ENCODE measurements at regions not wholly inside any gene's neighbourhood (a gene's known extent, or its start where the extent isn't known, plus 50 kb on each side); places are given as distances from the start of the nearest gene placed in this dataset.
"Not testable (repeated sequence)": the region's sequence is repeated elsewhere in the genome, so short reads cannot be mapped to it uniquely, and the experiment has no call there.

DNA sequence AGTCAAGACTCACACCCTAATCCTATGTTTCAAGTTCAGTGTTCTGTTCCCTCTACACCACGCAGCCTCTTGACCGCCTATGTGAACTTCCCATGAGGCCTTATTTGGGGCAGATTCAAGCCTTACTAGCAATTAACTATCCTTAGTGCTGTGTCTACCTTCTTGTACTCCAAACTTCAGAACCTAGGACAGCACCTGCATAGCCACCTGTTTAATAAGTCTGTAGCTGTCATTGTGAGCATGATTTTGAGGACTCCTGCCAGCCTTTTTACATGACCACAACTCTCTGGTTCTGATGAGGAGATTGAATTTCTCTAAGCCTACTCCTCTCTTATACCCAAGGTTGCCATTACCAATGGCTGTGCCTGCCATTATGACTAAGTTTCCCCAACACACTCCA is 50.8 kb upstream of the PCSK1 start:
- DNase-seq = no peak

DNA sequence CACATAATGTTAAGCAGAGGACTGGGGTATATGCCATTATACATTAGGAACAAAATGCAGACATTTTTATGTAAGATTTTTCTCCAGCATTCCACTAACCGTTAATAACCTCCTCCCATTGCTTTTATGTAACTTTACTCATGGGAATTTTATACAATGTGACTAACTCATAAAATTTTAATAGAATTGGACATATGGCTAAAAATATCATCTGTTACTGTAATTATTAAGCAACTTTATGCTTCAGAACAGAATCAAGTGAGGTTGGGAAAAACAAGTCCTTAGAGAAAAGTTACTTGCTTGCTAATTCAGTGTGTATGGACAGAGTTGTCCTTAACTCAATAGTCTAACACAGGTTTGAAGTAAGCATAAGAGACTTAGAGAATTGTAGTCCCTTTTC is 54.8 kb upstream of the PCSK1 start:
- no peak for DNase-seq

DNA sequence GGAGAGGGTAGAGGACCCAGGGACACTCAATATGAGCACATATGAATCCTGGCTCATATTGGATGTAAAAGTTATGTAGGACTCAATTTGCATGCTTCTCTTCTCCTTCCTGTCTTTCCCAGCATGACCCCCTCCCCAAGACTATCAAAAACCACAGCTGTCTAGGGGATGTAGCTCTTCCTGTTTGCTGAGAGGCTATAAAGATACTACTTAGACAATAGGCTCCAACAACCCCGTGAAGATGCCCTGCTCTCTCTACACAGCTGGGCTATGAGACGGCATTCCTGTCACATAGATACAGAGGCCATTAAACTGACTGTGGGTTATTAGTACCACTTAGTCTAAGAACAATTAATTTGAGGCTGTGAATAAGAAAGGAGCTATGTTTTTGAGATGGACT is 56.5 kb upstream of the PCSK1 start:
- no peak for DNase-seq

DNA sequence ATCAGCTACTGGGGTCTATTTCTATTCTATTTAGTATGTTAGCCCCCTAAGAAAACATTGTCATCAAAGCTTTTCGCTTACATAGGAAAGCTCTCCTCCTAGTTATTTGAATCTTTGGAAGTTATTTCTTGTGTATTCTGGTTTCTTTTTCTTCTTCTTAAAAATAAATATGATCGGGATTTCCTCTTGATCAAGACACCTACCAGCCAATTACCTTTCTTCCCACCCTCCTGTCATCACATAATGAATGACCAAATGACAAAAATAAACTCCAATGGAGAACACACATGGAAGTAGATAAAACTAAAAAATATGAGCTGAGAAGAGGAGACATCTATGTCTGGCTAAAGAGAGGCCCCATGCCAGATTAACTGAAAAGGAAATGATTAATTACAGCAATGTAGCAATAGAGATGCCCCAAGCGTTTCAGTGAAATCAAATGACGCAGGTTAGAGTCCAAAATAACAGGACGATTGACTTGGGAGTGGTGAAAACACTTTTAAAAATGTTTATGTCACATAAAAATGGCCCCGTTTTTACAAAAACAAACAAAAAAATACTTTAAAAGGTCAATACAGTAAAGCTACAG is 59.5 kb upstream of the PCSK1 start:
- no peak for DNase-seq

DNA sequence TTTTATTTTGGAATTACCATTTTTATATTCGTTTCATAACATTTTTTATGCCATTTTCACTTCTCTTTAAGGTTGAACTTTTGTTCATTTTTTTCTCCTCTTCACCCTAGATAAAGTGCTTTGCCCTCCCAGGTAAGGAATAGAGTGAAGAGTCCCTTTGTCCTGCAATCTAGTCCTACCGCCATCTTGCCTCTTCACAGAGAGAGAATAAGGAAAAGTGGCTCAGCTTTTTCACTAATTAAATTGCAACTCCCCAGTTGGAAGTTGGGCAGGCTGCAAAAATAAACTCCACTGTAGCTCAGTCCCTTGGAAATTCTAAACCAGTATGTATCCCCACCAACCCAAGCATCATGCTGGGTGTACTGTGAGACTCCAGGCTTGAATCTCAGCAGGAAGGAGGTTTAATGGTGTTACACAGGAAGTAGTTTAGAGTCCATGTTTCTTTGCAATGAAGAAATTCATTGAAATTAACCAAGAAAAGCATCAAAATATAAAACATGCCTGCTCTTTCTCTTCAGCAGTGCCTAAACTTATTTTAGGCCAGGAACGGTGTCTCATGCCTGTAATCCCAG is 60.3 kb upstream of the PCSK1 start:
- no peak for DNase-seq

DNA sequence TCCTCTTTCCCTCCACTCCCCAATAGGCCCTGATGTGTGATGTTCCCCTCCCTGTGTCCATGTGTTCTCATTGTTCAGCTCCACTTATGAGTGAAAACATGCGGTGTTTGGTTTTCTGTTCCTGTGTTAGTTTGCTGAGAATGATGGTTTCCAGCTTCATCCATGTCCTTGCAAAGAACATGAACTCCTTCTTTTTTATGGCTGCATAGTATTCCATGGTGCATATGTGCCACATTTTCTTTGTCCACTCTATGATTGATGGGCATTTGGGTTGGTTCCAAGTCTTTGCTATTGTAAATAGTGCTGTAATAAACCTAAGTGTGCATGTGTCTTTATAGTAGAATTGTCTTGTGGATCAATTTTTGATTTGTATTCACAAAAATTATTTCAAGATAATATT is 62.4 kb upstream of the PCSK1 start:
- DNase-seq = not testable (repeated sequence)

DNA sequence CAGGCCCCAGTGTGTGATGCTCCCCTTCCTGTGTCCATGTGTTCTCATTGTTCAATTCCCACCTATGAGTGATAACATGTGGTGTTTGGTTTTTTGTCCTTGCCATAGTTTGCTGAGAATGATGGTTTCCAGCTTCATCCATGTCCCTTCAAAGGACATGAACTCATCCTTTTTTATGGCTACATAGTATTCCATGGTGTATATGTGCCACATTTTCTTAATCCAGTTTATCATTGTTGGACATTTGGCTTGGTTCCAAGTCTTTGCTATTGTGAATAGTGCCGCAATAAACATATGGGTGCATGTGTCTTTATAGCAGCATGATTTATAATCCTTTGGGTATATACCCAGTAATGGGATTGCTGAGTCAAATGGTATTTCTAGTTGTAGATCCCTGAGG is 64.0 kb upstream of the PCSK1 start:
- not testable (repeated sequence) for DNase-seq

DNA sequence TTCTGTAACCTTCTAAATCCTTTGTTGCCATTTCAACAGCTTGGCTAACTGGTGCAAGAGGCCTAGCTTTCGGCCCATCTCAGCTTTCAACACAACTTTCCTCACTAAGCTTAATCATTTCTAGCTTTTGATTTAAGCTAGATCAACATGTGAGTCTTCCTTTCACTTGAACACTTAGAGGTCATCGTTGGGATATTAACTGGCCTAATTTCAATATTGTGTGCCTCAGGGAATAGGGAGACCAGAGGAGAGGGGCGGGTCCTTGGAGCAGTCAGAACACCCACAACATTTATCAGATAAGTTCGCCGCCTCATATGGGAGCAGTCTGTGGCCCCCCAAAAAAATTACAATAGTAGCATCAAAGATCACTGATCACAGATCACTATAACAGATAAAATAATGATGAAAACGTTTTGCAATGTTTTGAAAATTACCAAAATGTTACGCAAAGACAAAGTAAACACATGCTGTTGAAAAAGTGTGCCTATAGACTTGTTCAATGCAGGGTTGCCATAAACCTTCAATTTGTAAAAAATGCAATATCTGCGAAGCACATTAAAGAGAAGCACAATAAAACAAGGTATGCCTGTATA is 66.8 kb upstream of the PCSK1 start:
- no peak for DNase-seq

DNA sequence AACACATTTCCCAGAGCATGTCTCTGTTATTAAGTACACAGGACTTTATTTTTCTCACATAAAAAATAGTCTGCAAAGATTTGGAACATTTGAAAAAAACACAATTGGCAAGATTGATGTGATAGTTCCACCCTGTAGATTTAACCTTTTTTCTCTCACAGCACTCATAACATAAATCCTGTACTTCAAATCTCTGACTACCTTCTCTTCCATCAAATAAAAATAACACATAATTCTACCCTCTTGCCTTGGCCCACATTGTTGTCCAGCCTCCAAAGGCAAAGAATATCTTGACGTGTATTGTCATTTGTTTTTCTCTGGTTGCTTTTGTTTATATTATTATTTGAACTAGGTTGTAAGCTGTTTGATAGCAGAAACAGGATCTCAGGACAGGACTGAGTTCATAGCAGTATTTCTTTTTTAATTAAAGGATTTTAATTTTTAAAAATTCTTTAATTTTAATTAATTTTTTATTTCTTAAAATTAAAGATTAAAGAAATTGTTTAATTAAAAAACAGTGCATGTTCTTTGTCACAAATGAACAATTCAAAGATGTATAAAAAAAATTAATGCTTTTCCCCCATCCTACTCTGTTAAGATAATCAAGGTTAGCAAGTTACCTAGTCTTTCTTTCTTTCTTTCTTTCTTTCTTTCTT is 69.1 kb upstream of the PCSK1 start:
- DNase-seq = no peak

DNA sequence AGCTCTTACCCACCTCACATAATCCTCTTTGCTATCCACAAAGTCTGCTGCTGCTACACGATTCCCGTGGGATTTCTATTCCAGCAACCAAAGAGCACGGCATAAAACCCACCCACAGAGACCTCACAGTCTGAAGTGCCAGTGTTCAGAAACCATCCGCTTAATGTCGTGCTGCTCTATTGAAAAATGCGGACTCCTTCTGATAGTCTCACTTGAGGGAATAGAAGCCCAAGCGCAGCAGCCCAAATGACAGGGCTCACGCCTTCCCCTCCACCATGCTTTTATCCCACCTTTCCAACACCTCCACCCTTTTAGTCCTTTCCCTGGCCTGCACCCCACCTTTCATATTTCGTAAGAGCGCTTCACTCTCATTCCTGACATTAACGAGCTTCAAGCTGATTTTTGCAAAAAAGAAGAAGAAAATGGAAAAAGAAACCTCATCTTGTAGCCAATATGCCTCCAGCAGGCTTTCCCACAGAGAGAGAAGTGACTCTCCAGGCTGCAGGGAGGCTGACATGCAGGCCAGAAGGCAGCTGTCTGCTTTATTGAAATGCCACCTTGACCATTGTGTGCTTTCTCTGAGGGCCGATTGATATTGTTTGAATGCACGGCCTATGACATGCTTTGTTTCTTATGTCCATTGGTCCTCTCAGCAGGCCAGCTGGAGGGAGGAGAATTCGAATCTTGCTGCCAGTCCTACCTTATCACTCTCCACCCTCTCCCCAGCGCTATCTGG is 70.6 kb upstream of the PCSK1 start:
- DNase-seq = no peak

DNA sequence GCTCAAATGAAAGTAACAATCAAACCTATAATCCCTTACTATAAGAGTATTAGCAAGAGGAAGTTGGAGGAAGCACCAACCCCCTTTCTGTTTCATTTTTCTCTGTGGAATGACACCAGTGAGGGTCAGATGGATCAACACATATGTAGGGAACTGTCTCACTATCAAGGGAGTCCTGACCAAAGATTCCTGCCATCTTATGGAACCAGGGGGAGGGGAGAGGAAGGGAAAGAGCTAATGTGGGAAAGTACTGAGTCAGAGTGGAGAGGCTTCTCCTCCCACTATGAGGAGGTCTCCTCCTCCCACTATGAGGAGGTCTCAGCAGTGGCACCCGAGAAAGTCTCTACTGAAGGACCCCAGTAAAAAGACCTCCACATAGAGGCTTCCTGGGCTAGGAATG is 73.3 kb upstream of the PCSK1 start:
- no peak for DNase-seq

DNA sequence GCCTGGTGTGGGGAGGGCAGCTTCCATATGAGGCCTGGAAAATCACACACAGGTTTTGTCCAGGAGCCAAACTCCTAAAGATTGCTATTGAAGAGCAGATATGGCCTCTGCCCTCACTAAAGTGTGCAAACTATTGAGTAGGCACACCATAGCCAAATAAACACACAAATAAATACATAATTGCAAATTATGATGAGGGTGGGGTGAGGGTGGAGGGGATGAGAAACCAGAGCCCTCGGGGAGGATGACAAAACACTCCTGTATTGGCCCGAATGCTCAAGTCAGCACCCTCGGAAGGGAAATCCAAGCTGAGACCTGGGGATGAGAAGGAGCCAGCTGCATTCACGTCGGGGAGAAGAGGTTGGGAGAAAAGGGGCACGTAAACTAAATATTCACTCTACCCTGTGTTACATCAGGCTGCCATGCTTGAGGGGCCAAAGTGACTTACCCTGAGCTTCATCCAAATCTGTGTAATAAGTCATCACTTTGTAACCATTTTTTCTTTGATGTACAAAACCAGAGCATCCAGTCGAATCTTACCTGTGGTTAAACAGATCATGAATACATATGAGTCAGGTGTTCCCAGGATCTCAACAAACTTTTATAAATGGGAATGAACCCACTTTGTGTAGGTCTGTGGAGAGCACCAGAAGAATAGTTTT is 73.9 kb upstream of the PCSK1 start:
- DNase-seq = no peak

DNA sequence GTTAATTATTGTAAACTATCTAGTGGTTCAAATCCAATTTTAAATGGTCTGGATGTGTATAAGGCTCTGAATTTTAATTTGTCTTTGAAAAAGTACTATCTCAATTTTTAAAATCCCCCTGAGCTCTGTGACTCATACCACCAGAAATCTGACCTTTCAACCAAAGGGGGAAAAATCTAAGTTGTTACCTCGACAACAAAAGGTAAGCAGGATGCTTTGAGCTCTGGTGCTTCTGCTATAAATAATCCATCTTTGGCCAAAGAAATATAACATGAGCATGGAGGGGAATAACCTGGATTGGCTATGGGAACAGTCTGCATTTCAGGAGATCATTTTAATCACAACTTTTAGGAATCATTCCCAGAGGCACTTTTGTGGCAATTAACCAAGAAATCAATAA is 76.3 kb upstream of the PCSK1 start:
- no peak for DNase-seq

DNA sequence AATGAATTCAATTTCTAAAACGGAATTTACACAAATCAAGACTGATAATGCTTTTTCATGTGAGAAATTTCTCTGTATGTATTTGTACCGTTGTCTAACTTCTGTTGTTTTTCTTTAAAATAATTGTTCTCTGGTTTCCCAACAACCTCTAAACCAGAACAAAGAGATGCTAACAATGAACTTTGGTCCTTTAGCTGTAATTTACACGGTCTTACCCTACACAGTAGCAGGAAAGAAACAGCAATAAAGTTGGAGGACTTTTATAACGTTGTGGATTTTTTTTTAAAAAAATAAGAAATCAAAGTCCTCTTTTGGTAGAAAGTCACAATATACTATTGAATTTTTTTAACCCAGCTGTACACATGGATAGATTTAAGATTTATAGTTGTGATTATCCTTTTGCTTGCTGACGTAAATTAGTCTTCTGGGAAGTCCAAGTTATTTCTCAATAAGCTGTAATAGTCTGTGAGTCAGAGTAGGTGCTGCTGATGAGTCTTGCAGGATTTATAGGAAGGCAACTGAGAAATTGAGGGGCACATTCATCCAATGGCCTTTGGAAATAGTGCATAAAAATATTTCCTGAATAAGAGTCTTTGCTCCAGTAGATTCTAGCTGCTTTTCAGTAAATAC is 76.8 kb upstream of the PCSK1 start:
- no peak for DNase-seq

DNA sequence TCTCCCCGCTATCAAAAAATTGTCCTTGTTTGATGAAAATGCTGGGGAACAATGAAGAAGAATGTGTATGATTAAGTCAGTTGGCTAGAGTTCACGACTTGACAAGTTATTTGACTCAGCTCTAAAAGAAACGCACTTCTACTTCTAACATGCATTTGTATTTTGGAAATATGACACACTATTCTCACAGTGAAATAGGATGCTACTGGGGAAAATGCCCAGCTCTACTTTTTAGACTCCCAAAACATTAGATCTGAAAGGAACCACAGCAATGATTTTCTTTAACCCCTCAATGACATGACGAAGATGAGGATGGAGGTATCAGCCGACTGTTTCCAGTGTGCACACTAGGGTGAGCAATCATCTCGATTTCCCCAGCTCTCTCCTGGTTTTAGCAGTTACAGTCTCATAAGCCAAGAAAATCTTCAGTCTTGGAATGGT is 83.6 kb upstream of the PCSK1 start:
- no peak for DNase-seq

DNA sequence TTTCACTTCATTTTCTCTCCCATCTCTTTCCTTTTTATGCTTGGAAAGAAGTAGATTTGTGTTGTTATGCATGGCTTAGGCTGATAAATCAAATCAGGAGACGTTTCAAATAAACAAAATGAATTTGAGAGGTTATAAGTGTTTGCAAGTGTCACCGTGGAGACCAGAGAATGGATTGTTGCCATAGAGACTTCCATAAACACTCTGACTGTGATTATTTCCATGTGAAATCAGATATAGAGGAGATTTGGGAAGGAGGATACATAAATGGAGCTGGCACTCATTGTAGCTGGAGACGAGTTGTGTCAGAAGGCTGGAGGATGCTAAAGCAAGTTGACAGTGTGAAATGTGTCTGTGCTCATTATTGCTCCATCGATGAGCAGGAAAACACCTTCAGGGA is 84.2 kb upstream of the PCSK1 start:
- no peak for DNase-seq

DNA sequence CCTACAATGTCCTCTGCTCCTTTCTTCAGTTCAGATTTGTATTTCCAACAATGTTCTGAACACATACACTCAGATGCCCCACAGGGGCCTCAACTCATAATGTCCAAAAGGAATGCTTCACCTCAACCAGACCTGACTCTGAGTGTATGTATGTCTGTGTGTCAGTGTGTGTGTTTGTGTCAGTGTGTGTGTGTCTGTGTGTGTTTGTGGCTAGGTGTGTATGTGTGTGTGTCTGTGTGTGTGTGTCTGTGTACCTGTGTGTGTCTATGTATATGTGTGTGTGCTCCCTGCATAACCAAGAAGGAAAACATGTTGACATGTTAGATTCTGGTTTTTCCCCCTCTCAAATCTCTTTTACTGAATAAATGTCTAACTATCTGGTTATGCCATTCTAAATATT is 87.3 kb upstream of the PCSK1 start:
- DNase-seq = no peak

DNA sequence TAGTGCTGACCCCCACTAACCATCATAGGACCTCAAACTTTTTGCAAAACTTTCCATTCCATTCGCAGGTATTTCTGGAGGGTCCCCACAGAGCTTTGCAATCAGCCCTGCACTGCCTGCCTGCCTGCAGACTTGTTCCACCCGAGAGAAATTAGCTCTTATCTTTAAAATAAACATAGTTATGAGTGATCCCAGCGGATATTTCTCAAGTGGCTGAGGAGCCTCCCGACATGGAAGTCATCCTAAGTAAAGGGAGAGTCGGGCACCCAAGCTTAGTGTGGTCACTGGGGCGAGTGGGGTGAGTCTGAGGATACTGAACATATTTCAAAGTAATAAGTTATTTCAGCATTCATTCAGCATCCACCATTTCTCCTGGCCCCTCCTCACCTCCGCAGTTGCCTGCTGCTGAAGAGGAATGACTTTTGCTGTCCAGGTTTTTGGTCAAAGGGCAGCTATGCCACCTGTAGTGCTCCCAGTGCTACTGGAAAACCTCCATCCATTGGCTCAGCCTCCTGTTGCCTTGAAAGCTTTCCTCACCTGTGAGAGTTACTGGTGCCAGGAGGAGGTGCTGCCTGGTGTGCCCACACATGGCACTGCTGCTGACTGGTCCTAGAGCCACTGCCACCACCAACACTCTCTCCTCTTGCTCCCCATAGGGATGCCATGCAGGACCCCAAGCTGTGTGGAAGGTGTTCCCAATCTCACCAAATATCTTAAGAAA is 89.7 kb upstream of the PCSK1 start:
- DNase-seq = no peak

DNA sequence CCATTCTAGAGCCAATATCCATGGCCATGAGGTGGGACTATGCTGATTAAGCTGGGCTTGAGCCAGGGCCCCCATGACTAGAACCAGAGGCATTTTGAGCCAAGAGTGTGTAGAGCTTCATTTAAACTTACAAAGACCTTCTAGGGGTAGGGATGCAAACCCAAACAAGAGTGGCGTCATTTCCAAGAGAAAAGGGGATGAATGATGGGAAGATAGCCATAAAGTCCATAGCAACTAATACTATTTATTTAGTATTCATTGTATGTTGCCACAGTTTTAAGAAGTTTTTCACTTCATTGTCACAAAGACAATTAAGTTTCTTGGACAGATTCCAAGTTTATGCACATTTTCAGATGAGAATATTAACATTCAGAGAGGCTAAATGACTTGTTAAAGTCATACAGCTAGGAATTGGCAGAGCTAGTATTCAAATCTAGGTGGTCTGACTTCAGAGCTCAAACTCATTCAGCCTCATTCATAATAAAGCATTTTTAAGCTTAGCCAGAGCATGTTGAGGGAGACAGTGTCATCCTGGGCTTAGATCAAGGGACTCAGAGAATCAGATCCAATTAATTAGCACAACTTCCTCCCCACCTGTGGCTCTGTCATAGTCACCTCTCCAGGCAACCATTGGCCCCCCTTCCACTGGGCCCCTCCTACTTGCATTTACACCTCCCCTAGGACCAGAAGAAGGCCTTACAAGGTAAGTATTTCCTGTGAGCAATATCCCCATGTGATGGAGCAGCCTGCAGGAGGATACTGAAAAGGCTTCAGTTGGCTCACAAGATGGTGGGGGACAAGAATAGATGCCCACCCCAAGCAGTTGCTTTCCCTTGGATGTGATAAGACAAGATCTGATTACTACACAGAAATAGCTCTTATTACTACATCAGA is 95.0 kb upstream of the PCSK1 start:
- no peak for DNase-seq

DNA sequence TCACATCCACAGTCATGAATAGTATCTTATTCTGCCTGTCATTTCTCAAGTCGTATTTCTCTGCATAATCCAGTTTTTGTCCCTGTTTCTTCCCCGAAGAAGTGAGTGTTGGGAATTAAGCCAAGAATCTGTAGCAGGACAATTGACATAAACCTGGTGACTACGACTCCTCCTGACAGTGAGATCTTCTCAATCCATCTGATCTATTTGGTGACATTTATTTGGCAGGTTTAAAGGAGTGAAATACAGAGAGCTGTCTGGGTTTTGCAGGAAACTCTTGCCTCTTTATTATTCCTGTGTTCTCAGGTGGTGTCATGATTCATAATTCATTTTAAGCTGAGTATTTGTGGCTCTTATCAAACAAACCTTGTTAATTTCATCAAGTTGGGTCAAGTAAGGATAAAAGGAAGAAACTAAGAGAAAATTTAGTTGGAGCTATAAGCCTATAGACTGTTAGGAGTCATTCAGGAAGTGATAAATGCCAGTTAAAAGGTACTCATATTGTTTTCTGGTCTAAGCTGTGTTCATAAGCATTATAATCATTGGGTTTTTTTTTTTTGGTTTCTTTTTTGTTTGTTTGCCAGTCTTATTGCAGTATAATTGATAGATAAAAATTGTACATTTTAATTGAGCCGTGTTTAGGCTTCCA is 95.9 kb upstream of the PCSK1 start:
- DNase-seq = no peak

Measured in midbrain (tissue), 1 donor.